A549 (cell line): ENCODE measurements at regions not wholly inside any gene's neighbourhood (a gene's known extent, or its start where the extent isn't known, plus 50 kb on each side); places are given as distances from the start of the nearest gene placed in this dataset.

Experiments
- ATAC-seq, 2 experiments: fragments of 200-7000 bp in 1 of 2; fragments of >200 bp in 1 of 2; cut with Nextera tagmentation in 1 of 2; cut with Tn5 transposase in 1 of 2; 3 replicates each; pipeline versions ENCODE4 v1.8.0 to v1.9.1; 2018 to 2020; ENCODE audit warnings: mild to moderate bottlenecking in 1 of 2, moderate library complexity in 1 of 2
- CTCF ChIA-PET: fragments of 300-600 bp; sonication (Branson Sonifier 250); formaldehyde crosslinking; extraction: SDS; loops from one replicate; lab custom pipeline; 2021; ENCODE audit warnings: antibody characterized with exemption, inconsistent platforms; lab: Yijun Ruan, JAX
- POLR2A ChIA-PET: fragments of 350-600 bp; formaldehyde crosslinking; extraction: SDS; loops from one replicate; lab custom pipeline; 2021; ENCODE audit warnings: antibody characterized with exemption, inconsistent platforms; lab: Yijun Ruan, JAX
- DNase-seq, 2 experiments: peaks; one replicate each; pipeline versions ENCODE4 v3.0.0 to v3.0.0-alpha.2; 2011 to 2016; ENCODE audit warnings: low read depth in 1 of 2, low spot score in 1 of 2
- FAIRE-seq: peaks from 2 replicates; lab custom pipeline; 2011; peaks lifted over from hg19 to GRCh38; lab: Jason Lieb, UNC
- H3K27ac ChIP-seq, 2 experiments: fragments of >200 bp; sonication (Bioruptor Twin); formaldehyde crosslinking; 3 replicates each; pipeline ENCODE4 v1.5.1; 2016 to 2017
- H3K4me1 ChIP-seq: fragments of >200 bp; sonication (Bioruptor Twin); formaldehyde crosslinking; 3 replicates; pipeline ENCODE4 v1.6.1; 2016
- H3K4me2 ChIP-seq: fragments of >200 bp; sonication (Bioruptor Twin); formaldehyde crosslinking; 3 replicates; pipeline ENCODE4 v1.6.1; 2016
- H3K4me3 ChIP-seq: fragments of >200 bp; sonication (Bioruptor Twin); formaldehyde crosslinking; 3 replicates; pipeline ENCODE4 v1.5.1; 2016
- H3K9me3 ChIP-seq: fragments of >200 bp; sonication (Bioruptor Twin); formaldehyde crosslinking; 3 replicates; pipeline ENCODE4 v1.6.1; 2016
- BCL3 ChIP-seq: fragments of >200 bp; sonication (Bioruptor Twin); formaldehyde crosslinking; IDR thresholded peaks from 3 replicates; pipeline ENCODE4 v1.6.1; 2016
- BHLHE40 ChIP-seq: IDR thresholded peaks from 2 replicates; pipeline ENCODE4 v1.6.1; 2012; ENCODE audit warnings: low read depth, low read length, inconsistent platforms
- CBX8 ChIP-seq: fragments of 200-600 bp; sonication (generic); IDR thresholded peaks from 2 replicates; pipeline ENCODE4 v1.6.1; 2016
- CHD2 ChIP-seq: fragments of 150-350 bp; IDR thresholded peaks from 2 replicates; pipeline ENCODE4 v1.6.1; 2014; ENCODE audit warnings: low read length; ENCODE audit not compliant: partially characterized antibody
- EHMT2 ChIP-seq: fragments of 200-600 bp; sonication (generic); IDR thresholded peaks from 2 replicates; pipeline ENCODE4 v1.6.1; 2016; ENCODE audit warnings: antibody characterized with exemption, low read depth, mild to moderate bottlenecking, moderate library complexity
- EP300 ChIP-seq, 2 experiments: fragments of >200 bp; sonication (Bioruptor Twin); formaldehyde crosslinking; IDR thresholded peaks; 2 replicates in 1 of 2; 3 replicates in 1 of 2; pipeline ENCODE4 v1.6.1; 2016 to 2017
- FOSB ChIP-seq: fragments of 250-450 bp; sonication (Bioruptor Pico); IDR thresholded peaks from 2 replicates; pipeline ENCODE4 v1.5.0; 2020; ENCODE audit warnings: mild to moderate bottlenecking, moderate library complexity
- FOSL2 ChIP-seq, 2 experiments: fragments of 450-650 bp in 1 of 2; fragments of >200 bp in 1 of 2; sonication (Bioruptor Twin) in 1 of 2; formaldehyde crosslinking; IDR thresholded peaks; 2 replicates each; pipeline versions ENCODE4 v1.5.0 to v1.6.1; 2016 to 2020; ENCODE audit warnings: mild to moderate bottlenecking in 1 of 2, moderate library complexity in 1 of 2
- FOXS1 ChIP-seq: fragments of 250-450 bp; sonication (Bioruptor Pico); IDR thresholded peaks from 2 replicates; pipeline ENCODE4 v1.5.0; 2020; ENCODE audit warnings: mild to moderate bottlenecking, moderate library complexity
- HES2 ChIP-seq: fragments of >200 bp; sonication (Bioruptor Twin); formaldehyde crosslinking; IDR thresholded peaks from 2 replicates; pipeline ENCODE4 v1.6.1; 2016
- HOXB13 ChIP-seq: fragments of 250-450 bp; sonication (Bioruptor Pico); IDR thresholded peaks from 2 replicates; pipeline ENCODE4 v1.5.0; 2020; ENCODE audit warnings: low read depth, mild to moderate bottlenecking, moderate library complexity
- PHF8 ChIP-seq: fragments of 200-600 bp; sonication (generic); IDR thresholded peaks from 2 replicates; pipeline ENCODE4 v1.6.1; 2016; ENCODE audit warnings: low read depth, mild to moderate bottlenecking, antibody characterized with exemption, moderate library complexity, borderline replicate concordance
- POLR2AphosphoS2 ChIP-seq: conservative IDR thresholded peaks from 2 replicates; pipeline ENCODE4 v1.6.1; 2012; ENCODE audit warnings: low read length, improper control_type of control experiment, inconsistent platforms
- RNF2 ChIP-seq: fragments of 200-600 bp; sonication (generic); IDR thresholded peaks from 2 replicates; pipeline ENCODE4 v1.6.1; 2016; ENCODE audit warnings: low read depth, mild to moderate bottlenecking, antibody characterized with exemption, moderate library complexity, borderline replicate concordance
- SMC3 ChIP-seq: fragments of >200 bp; sonication (Bioruptor Twin); formaldehyde crosslinking; IDR thresholded peaks from 3 replicates; pipeline ENCODE4 v1.6.1; 2018; ENCODE audit warnings: inconsistent platforms
- ZNF302 ChIP-seq: fragments of 250-450 bp; sonication (Bioruptor Pico); IDR thresholded peaks from 2 replicates; pipeline ENCODE4 v1.9.0; 2021; ENCODE audit warnings: inconsistent platforms, mild to moderate bottlenecking, moderate library complexity
- WGBS: methylation state at CpG from one replicate; pipeline ENCODE4 v1.1.6; 2017; ENCODE audit errors: missing lambda C conversion rate; 5-methylcytosine and 5-hydroxymethylcytosine counted together
- TF ChIP-seq, protein P1 (sequence below): fragments of 450-650 bp; IDR thresholded peaks from 2 replicates; pipeline ENCODE4 v1.6.1; 2014; ENCODE audit warnings: antibody characterized with exemption

DNA sequence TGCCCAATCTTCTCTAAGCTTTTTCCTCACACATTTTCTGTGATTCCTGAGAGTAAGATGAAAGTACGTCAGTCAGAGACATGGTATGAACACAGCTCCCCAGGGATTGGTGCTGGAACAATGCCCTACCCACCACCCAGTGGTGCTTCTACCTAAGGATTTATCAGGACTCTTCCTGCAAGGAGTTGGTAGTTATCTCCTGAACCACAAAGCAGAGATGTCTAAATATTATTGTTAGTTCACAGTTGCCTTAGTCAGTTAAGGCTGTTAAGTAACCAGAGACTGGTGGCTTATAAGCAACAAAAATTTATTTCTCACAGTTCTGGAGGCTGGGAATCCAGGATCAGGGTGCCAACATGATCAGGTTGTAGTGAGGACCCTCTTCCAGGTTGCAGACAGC is 60.3 kb upstream of the CCDC85A start:
- ChIA-PET CTCF (interaction anchor here (0.8 to 2.9 kb wide), 4 partner anchors 47 to 408 kb away, joined by 3 to 12 read pairs (median 6); no protein-coding TSS in a partner anchor), POLR2A (no interaction called here)
- DNase-seq (no peak), ATAC-seq (no peak), FAIRE-seq (no peak)
- no peak overlapping the region for H3K4me2 ChIP-seq
- H3K4me1 ChIP-seq = no peaks in the 10 kb centered on the region
- no peak overlapping the region for H3K27ac ChIP-seq
- no peak overlapping the region for H3K4me3 ChIP-seq
- WGBS = 72% methylated on average over 1 of the region's 1 CpG
- TF ChIP-seq CBX8 = no peak
- TF ChIP-seq, all 56 proteins: peak for 0
- H3K9me3 ChIP-seq = no peaks in the 10 kb centered on the region

DNA sequence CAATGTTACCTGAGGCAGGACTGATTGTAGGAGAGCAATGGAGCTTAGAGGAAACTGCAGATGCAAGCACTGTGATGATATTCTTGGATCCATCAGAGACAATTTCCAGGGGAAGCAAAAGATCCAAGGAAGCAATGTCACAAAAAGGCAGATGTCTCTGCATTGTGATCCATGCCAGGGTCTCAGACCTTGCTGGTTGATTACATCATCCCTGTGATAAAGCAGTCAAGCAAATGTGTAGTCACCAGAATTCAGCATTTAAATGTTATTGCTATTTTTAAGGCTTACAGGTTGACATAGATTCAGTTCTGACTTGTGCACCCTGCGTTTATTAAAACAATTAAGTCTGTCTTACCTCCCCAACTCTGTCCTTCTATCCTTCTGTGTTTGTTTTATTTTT is 56.8 kb upstream of the CCDC85A start:
- CTCF ChIA-PET = interaction anchor here (1.1 to 4.0 kb wide), 4 partner anchors 9 to 408 kb away, joined by 4 to 48 read pairs (median 6); no protein-coding TSS in a partner anchor
- H3K27ac ChIP-seq = no peak overlapping the region
- POLR2A ChIA-PET = no interaction called here
- H3K4me2 ChIP-seq = no peak overlapping the region
- no peak overlapping the region for H3K4me3 ChIP-seq
- no peaks in the 10 kb centered on the region for H3K4me1 ChIP-seq
- ATAC-seq (no peak), FAIRE-seq (no peak), DNase-seq (no peak)
- no peaks in the 10 kb centered on the region for H3K9me3 ChIP-seq
- WGBS = 11% methylated on average over 1 of the region's 1 CpG
- TF ChIP-seq FOSB (CRISPR knock-in tag) = no peak

- Histone ChIP-seq H3K4me1 (no peaks in the 10 kb centered on the region), H3K4me2 (no peak overlapping the region), H3K9me3 (no peaks in the 10 kb centered on the region), H3K4me3 (no peak overlapping the region), H3K27ac (no peak overlapping the region)
- ATAC-seq (no peak), DNase-seq (no peak), FAIRE-seq (no peak)
- 35% methylated on average over 6 of the region's 6 CpGs for WGBS
- CTCF ChIA-PET = interaction anchor here (0.9 to 4.0 kb wide), 6 partner anchors 10 to 408 kb away, joined by 3 to 48 read pairs (median 4); no protein-coding TSS in a partner anchor
- POLR2A ChIA-PET = no interaction called here
- no peak for TF ChIP-seq SMC3
- TF ChIP-seq HOXB13 (CRISPR knock-in tag) = no peak
- no peak for TF ChIP-seq ZNF302 (CRISPR knock-in tag)
- TF ChIP-seq, protein P1, sequence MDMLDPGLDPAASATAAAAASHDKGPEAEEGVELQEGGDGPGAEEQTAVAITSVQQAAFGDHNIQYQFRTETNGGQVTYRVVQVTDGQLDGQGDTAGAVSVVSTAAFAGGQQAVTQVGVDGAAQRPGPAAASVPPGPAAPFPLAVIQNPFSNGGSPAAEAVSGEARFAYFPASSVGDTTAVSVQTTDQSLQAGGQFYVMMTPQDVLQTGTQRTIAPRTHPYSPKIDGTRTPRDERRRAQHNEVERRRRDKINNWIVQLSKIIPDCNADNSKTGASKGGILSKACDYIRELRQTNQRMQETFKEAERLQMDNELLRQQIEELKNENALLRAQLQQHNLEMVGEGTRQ = no peak
- TF ChIP-seq HES2 = no peak
Observed at GRCh38 chr2:56127463-56128152, 56.2 kb upstream of the CCDC85A start.

DNA sequence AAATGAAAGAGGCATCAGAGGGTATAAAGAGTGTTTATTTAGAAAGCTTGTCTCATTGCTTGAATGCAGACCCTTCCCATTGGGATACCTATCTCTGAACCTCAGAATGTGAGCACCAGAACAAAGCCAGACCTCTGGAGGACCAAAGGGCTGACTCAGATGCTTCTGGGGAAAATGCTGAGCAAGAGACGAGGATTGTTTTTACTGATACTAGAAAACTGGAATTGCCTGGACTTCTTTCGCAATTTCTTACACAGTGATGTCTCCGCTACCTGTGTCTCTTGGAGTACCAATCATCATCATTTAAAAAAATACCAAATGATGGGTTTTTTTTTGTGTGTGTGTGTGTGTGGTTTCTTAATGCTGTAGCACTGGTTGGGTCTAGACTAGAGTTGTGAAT is 55.6 kb upstream of the CCDC85A start:
- FAIRE-seq (no peak), DNase-seq (no peak), ATAC-seq (no peak)
- no peak overlapping the region for H3K4me2 ChIP-seq
- H3K27ac ChIP-seq = no peak overlapping the region
- H3K4me3 ChIP-seq = no peak overlapping the region
- ChIA-PET POLR2A (no interaction called here), CTCF (interaction anchor here (0.6 to 4.0 kb wide), 10 partner anchors 10 to 1252 kb away, joined by 3 to 48 read pairs (median 4); no protein-coding TSS in a partner anchor)
- H3K9me3 ChIP-seq = no peaks in the 10 kb centered on the region
- WGBS = 78% methylated on average over 3 of the region's 3 CpGs
- TF ChIP-seq FOSL2 (IDR thresholded peaks at IDR 0.05) (no peak), FOSL2 (CRISPR knock-in tag; IDR thresholded peaks at IDR 0.05) (no peak), CHD2 (no peak), RNF2 (no peak), BCL3 (no peak), POLR2AphosphoS2 (no peak), BHLHE40 (no peak), FOXS1 (CRISPR knock-in tag) (no peak), PHF8 (no peak), EHMT2 (no peak), EP300 (IDR thresholded peaks at IDR 0.05) (no peak)
- TF ChIP-seq, all 56 proteins: peak for 0
- no peaks in the 10 kb centered on the region for H3K4me1 ChIP-seq
